H1 (cell line): ENCODE measurements at regions not wholly inside any gene's neighbourhood (a gene's known extent, or its start where the extent isn't known, plus 50 kb on each side); places are given as distances from the start of the nearest gene placed in this dataset.

ENCODE experiments used
- CHD2 ChIP-seq: IDR thresholded peaks from 2 replicates; pipeline ENCODE4 v1.6.1; 2012; ENCODE audit warnings: low read length, improper control_type of control experiment
- CTBP2 ChIP-seq: IDR thresholded peaks from 2 replicates; pipeline ENCODE4 v1.7.0; 2011; ENCODE audit warnings: borderline replicate concordance, mild to moderate bottlenecking, moderate library complexity, mixed read lengths, low read length; ENCODE audit not compliant: insufficient read depth, insufficient read length
- GTF2F1 ChIP-seq: IDR thresholded peaks from 2 replicates; pipeline ENCODE4 v1.6.1; 2012; ENCODE audit warnings: low read depth, low read length, improper control_type of control experiment, borderline replicate concordance
- HDAC2 ChIP-seq, 2 experiments: fragments of 300-600 bp in 1 of 2; sonication (generic) in 1 of 2; IDR thresholded peaks; 2 replicates each; pipeline ENCODE4 v1.6.1; 2011 to 2012; ENCODE audit warnings: low read depth in 2 of 2, low read length in 2 of 2, mild to moderate bottlenecking in 2 of 2, moderate library complexity in 2 of 2, borderline replicate concordance in 1 of 2, inconsistent platforms in 1 of 2
- MAX ChIP-seq: IDR thresholded peaks from 2 replicates; pipeline ENCODE4 v1.6.1; 2012; ENCODE audit warnings: inconsistent platforms
- SAP30 ChIP-seq: fragments of 300-600 bp; sonication (generic); IDR thresholded peaks from 2 replicates; pipeline ENCODE4 v1.7.1; 2012; ENCODE audit warnings: low read length, moderate library complexity, mild to moderate bottlenecking, inconsistent platforms; ENCODE audit not compliant: insufficient read depth, insufficient replicate concordance
- SP1 ChIP-seq: IDR thresholded peaks from 2 replicates; pipeline ENCODE4 v1.6.1; 2011; ENCODE audit warnings: low read depth, low read length

- TF ChIP-seq SP1 (no peak), CHD2 (no peak), CTBP2 (no peak), HDAC2 (IDR thresholded peaks at IDR 0.05; ENCODE audit: borderline replicate concordance in 1 of 2, low read depth in 2 of 2, low read length in 2 of 2) (no peak), GTF2F1 (no peak), SAP30 (no peak), MAX (no peak)
These were observed 1222.1 kb upstream of the NCAM2 start (continued) for GRCh38 chr21:19776076-19776475.
